WI38 (cell line): ENCODE measurements at regions not wholly inside any gene's neighbourhood (a gene's known extent, or its start where the extent isn't known, plus 50 kb on each side); places are given as distances from the start of the nearest gene placed in this dataset.

Source experiments
- H3K4me3 ChIP-seq: 2 replicates; pipeline ENCODE4 v1.5.1; 2011; ENCODE audit warnings: low read depth, mild to moderate bottlenecking, control low read depth, low read length
- TF ChIP-seq, protein P1 (sequence below): IDR thresholded peaks from 2 replicates; pipeline ENCODE4 v1.5.1; 2012; ENCODE audit warnings: low read depth, mild to moderate bottlenecking, control low read depth, low read length

DNA sequence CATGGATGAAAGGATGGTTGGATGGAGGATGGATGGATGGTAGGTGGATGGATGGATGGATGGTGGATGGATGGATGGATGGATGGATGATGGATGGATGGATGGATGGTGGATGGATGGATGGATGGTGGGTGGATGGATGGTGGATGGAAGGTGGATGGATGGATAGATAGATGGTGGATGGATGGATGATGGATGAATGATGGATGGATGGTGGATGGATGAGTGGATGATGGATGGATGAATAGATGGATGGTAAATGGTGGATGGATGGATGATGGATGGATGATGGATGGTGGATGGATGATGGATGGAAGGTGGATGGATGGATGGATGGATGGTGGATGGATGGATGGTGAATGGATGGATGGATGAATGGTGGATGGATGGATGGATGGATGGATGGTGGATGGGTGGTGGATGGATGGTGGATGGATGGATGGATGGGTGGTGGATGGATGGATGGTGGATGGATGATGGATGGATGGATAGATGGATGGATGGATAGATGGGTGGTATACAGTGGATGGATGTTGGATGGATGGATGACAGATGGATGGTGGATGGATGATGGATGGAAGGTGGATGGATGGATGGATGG, 350.8 kb downstream of the BRD1 start:
- H3K4me3 ChIP-seq: no peak overlapping the region
- TF ChIP-seq, protein P1, sequence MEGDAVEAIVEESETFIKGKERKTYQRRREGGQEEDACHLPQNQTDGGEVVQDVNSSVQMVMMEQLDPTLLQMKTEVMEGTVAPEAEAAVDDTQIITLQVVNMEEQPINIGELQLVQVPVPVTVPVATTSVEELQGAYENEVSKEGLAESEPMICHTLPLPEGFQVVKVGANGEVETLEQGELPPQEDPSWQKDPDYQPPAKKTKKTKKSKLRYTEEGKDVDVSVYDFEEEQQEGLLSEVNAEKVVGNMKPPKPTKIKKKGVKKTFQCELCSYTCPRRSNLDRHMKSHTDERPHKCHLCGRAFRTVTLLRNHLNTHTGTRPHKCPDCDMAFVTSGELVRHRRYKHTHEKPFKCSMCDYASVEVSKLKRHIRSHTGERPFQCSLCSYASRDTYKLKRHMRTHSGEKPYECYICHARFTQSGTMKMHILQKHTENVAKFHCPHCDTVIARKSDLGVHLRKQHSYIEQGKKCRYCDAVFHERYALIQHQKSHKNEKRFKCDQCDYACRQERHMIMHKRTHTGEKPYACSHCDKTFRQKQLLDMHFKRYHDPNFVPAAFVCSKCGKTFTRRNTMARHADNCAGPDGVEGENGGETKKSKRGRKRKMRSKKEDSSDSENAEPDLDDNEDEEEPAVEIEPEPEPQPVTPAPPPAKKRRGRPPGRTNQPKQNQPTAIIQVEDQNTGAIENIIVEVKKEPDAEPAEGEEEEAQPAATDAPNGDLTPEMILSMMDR: no peak

DNA sequence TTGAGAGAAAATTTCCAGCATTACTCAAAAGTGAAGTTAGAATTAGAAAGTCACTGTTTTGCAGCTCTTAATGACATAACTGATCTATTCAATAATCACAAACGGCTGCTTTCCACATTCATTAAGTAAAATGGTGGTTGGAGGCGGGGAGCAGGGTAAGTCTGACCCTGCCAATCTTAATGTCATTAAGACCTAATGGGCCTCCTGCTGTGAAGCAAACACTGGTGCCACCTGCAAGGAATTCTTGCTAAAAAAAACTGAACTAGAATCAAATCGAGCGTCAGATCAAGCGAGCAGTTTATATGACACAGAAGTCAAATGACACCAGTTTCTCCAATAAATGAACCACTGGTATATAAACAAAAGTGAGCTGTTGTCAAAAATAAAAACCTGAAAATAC, 351.5 kb downstream of the BRD1 start:
- H3K4me3 ChIP-seq: no peak overlapping the region
- TF ChIP-seq, protein P1: no peak

DNA sequence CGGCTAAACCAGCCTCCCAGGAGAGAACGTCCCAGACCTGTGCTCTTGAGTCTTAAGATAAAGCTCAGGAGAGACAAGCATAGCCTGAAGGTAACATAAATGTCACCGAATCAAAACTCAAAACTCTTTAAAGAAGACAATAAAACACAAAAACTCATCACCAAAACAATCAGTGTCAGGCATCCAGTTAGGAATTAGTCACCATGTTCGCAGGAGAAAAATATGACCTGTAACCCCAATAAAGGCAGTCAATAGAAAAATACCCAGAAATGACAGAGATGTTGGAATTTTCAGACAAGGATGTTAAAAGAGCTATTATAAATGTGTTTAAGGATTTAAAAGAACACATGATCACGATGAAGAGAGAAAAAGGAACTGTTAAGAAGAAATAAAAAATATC, 352.4 kb downstream of the BRD1 start:
- TF ChIP-seq, protein P1: no peak
- H3K4me3 ChIP-seq: no peak overlapping the region

DNA sequence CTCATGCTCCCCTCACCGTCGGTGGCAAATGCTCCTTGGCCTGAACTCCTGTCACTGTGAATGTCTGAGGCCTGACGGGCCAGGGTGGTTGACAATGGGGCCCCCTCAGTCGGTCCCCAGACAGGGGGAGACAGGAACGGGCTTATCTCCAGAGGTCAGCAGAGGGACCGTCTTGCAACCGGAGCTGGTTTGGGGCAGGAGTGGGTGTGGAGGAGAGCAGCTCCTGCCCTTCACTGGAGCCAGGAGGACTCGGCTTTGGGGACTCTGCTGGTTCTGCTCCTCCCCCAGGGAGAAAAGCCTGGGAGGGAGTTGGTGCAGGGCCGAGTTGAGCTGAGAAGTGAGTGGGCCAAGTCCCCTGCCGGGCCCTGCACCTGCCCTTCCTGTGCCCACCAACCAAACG, 354.4 kb downstream of the BRD1 start:
- H3K4me3 ChIP-seq: no peak overlapping the region
- TF ChIP-seq, protein P1: no peak

DNA sequence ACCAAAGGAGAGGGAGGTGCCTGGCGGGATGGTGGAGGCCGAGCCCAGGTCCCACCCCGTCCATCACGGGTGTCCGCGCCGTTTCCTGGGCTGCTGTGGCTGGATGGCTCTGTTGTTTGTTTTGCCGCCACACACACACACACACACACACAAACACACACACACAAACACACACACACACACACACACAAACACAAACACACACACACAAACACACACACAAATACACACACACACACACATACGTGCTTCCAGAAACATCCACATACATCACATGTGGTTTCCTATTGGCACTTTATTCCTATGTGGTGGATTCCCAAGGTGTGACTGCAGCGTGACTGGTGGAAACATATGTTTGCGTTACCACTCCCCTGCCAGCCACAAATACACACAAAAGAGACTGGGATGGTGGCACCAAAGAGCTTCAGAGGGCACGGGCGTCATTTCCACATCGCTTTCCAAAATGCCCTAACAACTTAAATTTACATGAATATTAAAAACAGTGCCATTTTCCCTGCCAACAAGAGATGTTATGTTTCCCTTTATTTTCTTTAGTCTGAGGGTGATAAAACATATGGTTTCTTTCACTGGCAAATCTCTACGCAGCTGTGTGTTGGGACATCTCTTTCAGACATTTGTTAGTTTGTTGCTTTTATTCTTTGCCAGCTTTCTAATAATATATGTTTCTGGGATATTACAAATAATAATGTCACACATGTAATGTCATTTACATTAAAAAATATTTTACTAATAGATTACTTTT, 356.8 kb downstream of the BRD1 start:
- TF ChIP-seq, protein P1: no peak

DNA sequence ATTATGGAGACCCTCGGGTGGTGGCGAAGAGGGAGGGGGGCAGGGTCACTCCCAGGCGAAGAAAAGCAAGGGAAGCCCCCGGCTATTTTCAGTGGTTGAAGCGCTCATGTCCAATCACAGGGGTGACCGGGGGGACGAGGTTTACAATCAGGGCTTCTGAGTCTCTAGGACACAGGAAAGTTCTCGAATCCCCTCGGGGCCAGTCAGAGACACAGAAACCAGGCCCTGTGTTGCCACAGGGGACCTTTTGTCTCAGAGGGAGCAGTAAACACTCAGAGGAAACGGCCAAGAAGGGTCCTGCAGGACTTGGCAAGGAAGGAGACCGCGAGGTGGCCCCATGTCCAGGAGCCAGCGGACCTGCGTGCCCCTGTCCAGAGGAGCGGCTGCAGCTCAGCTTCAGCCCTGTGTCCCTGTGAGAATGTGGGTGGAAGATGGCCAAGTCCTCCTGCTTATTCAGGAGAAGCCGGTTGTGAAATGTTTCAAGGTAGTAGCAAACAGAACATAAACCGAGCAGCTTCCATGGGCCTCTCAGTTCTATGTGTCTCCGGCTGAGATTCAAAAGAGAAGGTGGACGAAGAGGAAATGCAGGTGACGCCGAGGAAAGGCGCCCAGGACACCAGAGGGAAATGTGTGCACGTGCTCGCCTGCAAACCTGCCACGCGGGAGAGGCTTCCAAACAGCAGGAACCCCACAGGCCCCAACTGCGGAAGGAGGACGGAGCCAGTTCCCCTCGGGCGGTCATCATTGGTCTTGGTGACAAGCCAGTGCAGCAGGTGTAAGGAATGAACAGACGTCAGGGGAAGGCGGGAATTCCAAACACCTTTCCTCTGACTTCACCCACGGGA, 357.6 kb downstream of the BRD1 start:
- TF ChIP-seq, protein P1: no peak

More for the DNA sequence above, 356.8 kb downstream of the BRD1 start:
- H3K4me3 ChIP-seq: no peak overlapping the region

More for the DNA sequence above, 357.6 kb downstream of the BRD1 start:
- no peak overlapping the region for H3K4me3 ChIP-seq
